Thyroid gland (tissue), 4 donors: ENCODE measurements at regions not wholly inside any gene's neighbourhood (a gene's known extent, or its start where the extent isn't known, plus 50 kb on each side); places are given as distances from the start of the nearest gene placed in this dataset.

Source experiments
- DNase-seq, 2 donors: peaks; one replicate each; pipeline ENCODE4 v3.0.0-alpha.2; 2019
- H3K27ac ChIP-seq, 3 donors: fragments of 200-600 bp; sonication (generic); 1 replicate in 2 of 3; 2 replicates in 1 of 3; pipeline ENCODE4 v1.5.1; 2016 to 2019; ENCODE audit warnings: mild to moderate bottlenecking in 1 of 3, moderate library complexity in 1 of 3
- H3K27me3 ChIP-seq: fragments of 200-600 bp; sonication (generic); one replicate; pipeline ENCODE4 v1.5.1; 2019
- H3K36me3 ChIP-seq, 2 donors: fragments of 200-600 bp; sonication (generic); one replicate each; pipeline ENCODE4 v1.5.1; 2016 to 2019
- H3K4me1 ChIP-seq, 2 donors: fragments of 200-600 bp; sonication (generic); one replicate each; pipeline ENCODE4 v1.5.1; 2017 to 2019
- H3K4me3 ChIP-seq, 3 donors: fragments of 200-600 bp; sonication (generic); replicated peaks in 1 of 3; 1 replicate in 2 of 3; 2 replicates in 1 of 3; pipeline ENCODE4 v1.5.1; 2016; ENCODE audit warnings: mild to moderate bottlenecking in 1 of 3
- H3K9me3 ChIP-seq: fragments of 200-600 bp; sonication (generic); one replicate; pipeline ENCODE4 v1.5.1; 2017
- CTCF ChIP-seq, 6 experiments: fragments of 200-600 bp in 3 of 6; fragments of 450-650 bp in 3 of 6; sonication (generic) in 3 of 6; IDR thresholded peaks; one replicate each; pipeline ENCODE4 v1.5.1; 2016 to 2019; ENCODE audit warnings: antibody characterized with exemption in 6 of 6, mild to moderate bottlenecking in 2 of 6, inconsistent platforms in 1 of 6, moderate library complexity in 1 of 6
- POLR2A ChIP-seq, 2 donors: fragments of 450-650 bp; IDR thresholded peaks; one replicate each; pipeline ENCODE4 v1.6.1; 2017; ENCODE audit warnings: antibody characterized with exemption in 2 of 2, mild to moderate bottlenecking in 2 of 2, moderate library complexity in 1 of 2
- WGBS, 2 donors: methylation state at CpG; one replicate each; pipeline ENCODE4 v1.1.5; 2017; 5-methylcytosine and 5-hydroxymethylcytosine counted together
- intact Hi-C: fragments of 100-400 bp; cut with DNase I; formaldehyde crosslinking; loops from one replicate; pipeline ENCODE4 v1.15.1; 2023

- no peaks in the 10 kb centered on the region for H3K36me3 ChIP-seq
- no peak for DNase-seq
- 83 to 89% methylated on average over 1 of the region's 1 CpG for WGBS, 2 donors
- H3K4me1 ChIP-seq = no peaks in the 10 kb centered on the region
- no peaks in the 10 kb centered on the region for H3K9me3 ChIP-seq
- H3K4me3 ChIP-seq = no peak overlapping the region
- intact Hi-C loops = loop anchor here (10.0 kb wide), 1 partner anchor 212 kb away; no protein-coding TSS in a partner anchor
- no peak overlapping the region for H3K27ac ChIP-seq
- H3K27me3 ChIP-seq = no peaks in the 10 kb centered on the region
- TF ChIP-seq CTCF (IDR thresholded peaks at IDR 0.05) = no peak
Observed at GRCh38 chr2:212897296-212897695, 254.1 kb downstream of the IKZF2 start.

- Histone ChIP-seq H3K27ac (no peak overlapping the region), H3K36me3 (no peaks in the 10 kb centered on the region), H3K4me1 (no peaks in the 10 kb centered on the region), H3K9me3 (no peaks in the 10 kb centered on the region), H3K4me3 (no peak overlapping the region), H3K27me3 (no peaks in the 10 kb centered on the region)
- TF ChIP-seq POLR2A (IDR thresholded peaks at IDR 0.05) = no peak
- TF ChIP-seq CTCF (IDR thresholded peaks at IDR 0.05) = no peak
- no peak for DNase-seq
- intact Hi-C loops = loop anchor here (10.0 kb wide), 1 partner anchor 209 kb away; no protein-coding TSS in a partner anchor
- WGBS, 2 donors = 90 to 93% methylated on average over 1 of the region's 1 CpG
Observed at GRCh38 chr2:212894026-212894425, 257.4 kb downstream of the IKZF2 start.

GRCh38 chr2:212893216-212893615 lies 258.2 kb downstream of the IKZF2 start:
- intact Hi-C loops = loop anchor here (10.0 kb wide), 1 partner anchor 208 kb away; no protein-coding TSS in a partner anchor
- no peaks in the 10 kb centered on the region for H3K36me3 ChIP-seq
- no peak overlapping the region for H3K4me3 ChIP-seq
- TF ChIP-seq CTCF (IDR thresholded peaks at IDR 0.05) (no peak), POLR2A (IDR thresholded peaks at IDR 0.05) (no peak)
- no peak for DNase-seq
- 71 to 72% methylated on average over 3 of the region's 3 CpGs for WGBS, 2 donors
- no peaks in the 10 kb centered on the region for H3K4me1 ChIP-seq
- H3K9me3 ChIP-seq = no peaks in the 10 kb centered on the region
- H3K27me3 ChIP-seq = no peaks in the 10 kb centered on the region
- no peak overlapping the region for H3K27ac ChIP-seq

GRCh38 chr2:212892193-212892592 lies 259.2 kb downstream of the IKZF2 start:
- Histone ChIP-seq H3K9me3 (no peaks in the 10 kb centered on the region), H3K4me3 (no peak overlapping the region), H3K27ac (no peak overlapping the region), H3K4me1 (no peaks in the 10 kb centered on the region), H3K27me3 (no peaks in the 10 kb centered on the region), H3K36me3 (no peaks in the 10 kb centered on the region)
- TF ChIP-seq CTCF (IDR thresholded peaks at IDR 0.05) (peak in 4 of 6 experiments; percentile 49 to 82 (median 60)), POLR2A (IDR thresholded peaks at IDR 0.05) (no peak)
- 18 to 27% methylated on average over 3 of the region's 3 CpGs for WGBS, 2 donors
- peak; percentile 27 to 29 for DNase-seq
- intact Hi-C loops = loop anchor here (10.0 kb wide), 1 partner anchor 207 kb away; no protein-coding TSS in a partner anchor

- no peak overlapping the region for H3K27ac ChIP-seq
- WGBS, 2 donors = 77 to 79% methylated on average over 2 of the region's 2 CpGs
- no peaks in the 10 kb centered on the region for H3K4me1 ChIP-seq
- DNase-seq = no peak
- no peaks in the 10 kb centered on the region for H3K9me3 ChIP-seq
- no peaks in the 10 kb centered on the region for H3K36me3 ChIP-seq
- H3K4me3 ChIP-seq = no peak overlapping the region
- intact Hi-C loops = loop anchor here (10.0 kb wide), 1 partner anchor 207 kb away; no protein-coding TSS in a partner anchor
- TF ChIP-seq POLR2A (IDR thresholded peaks at IDR 0.05) (no peak), CTCF (IDR thresholded peaks at IDR 0.05) (no peak)
- no peaks in the 10 kb centered on the region for H3K27me3 ChIP-seq
Observed at GRCh38 chr2:212891580-212891979, 259.8 kb downstream of the IKZF2 start.
